H1 (cell line): ENCODE measurements at regions not wholly inside any gene's neighbourhood (a gene's known extent, or its start where the extent isn't known, plus 50 kb on each side); places are given as distances from the start of the nearest gene placed in this dataset.

ENCODE experiments used
- ASH2L ChIP-seq: fragments of 200-600, 300-600 bp; sonication (generic); IDR thresholded peaks from one replicate; pipeline ENCODE4 v1.7.1; 2017; ENCODE audit warnings: low read length
- ATF3 ChIP-seq: IDR thresholded peaks from 2 replicates; pipeline ENCODE4 v1.6.1; 2011; ENCODE audit warnings: low read depth, mild to moderate bottlenecking, low read length; ENCODE audit not compliant: insufficient read depth
- CEBPB ChIP-seq: IDR thresholded peaks from 2 replicates; pipeline ENCODE4 v1.6.1; 2012; ENCODE audit warnings: low read depth, low read length
- GTF2F1 ChIP-seq: IDR thresholded peaks from 2 replicates; pipeline ENCODE4 v1.6.1; 2012; ENCODE audit warnings: low read depth, low read length, improper control_type of control experiment, borderline replicate concordance
- JUND ChIP-seq: IDR thresholded peaks from 2 replicates; pipeline ENCODE4 v1.6.1; 2011; ENCODE audit warnings: mild to moderate bottlenecking, improper control_type of control experiment, low read length
- PHF8 ChIP-seq: fragments of 200-600 bp; sonication (generic); conservative IDR thresholded peaks from 2 replicates; pipeline ENCODE4 v1.7.1; 2012; ENCODE audit warnings: low read depth, mild to moderate bottlenecking, inconsistent platforms, low read length, moderate library complexity
- POLR2AphosphoS5 ChIP-seq: IDR thresholded peaks from 2 replicates; pipeline ENCODE4 v1.6.1; 2011; ENCODE audit warnings: low read depth, low read length
- SP4 ChIP-seq: IDR thresholded peaks from 2 replicates; pipeline ENCODE4 v1.6.1; 2012; ENCODE audit warnings: low read length, inconsistent platforms
- ZNF274 ChIP-seq: IDR thresholded peaks from 2 replicates; pipeline ENCODE4 v1.7.0; 2012; ENCODE audit warnings: low read length, borderline replicate concordance; ENCODE audit errors: extremely low read depth
- TF ChIP-seq, protein P1 (sequence below), 3 experiments: IDR thresholded peaks; 1 replicate in 2 of 3; 2 replicates in 1 of 3; pipeline versions ENCODE4 v1.5.1 to v1.6.1; 2011; ENCODE audit warnings: low read length in 3 of 3, mild to moderate bottlenecking in 3 of 3, inconsistent platforms in 2 of 3, low read depth in 1 of 3, moderate library complexity in 1 of 3; ENCODE audit not compliant: insufficient read depth in 1 of 3; ENCODE audit errors: control extremely low read depth in 1 of 3
- TF ChIP-seq, protein P2 (sequence below): IDR thresholded peaks from 2 replicates; pipeline ENCODE4 v1.6.1; 2012; ENCODE audit warnings: low read length, inconsistent platforms

- TF ChIP-seq POLR2AphosphoS5: no peak
- TF ChIP-seq PHF8: no peak
- TF ChIP-seq ZNF274: no peak
- no peak for TF ChIP-seq CEBPB
- TF ChIP-seq, protein P1, sequence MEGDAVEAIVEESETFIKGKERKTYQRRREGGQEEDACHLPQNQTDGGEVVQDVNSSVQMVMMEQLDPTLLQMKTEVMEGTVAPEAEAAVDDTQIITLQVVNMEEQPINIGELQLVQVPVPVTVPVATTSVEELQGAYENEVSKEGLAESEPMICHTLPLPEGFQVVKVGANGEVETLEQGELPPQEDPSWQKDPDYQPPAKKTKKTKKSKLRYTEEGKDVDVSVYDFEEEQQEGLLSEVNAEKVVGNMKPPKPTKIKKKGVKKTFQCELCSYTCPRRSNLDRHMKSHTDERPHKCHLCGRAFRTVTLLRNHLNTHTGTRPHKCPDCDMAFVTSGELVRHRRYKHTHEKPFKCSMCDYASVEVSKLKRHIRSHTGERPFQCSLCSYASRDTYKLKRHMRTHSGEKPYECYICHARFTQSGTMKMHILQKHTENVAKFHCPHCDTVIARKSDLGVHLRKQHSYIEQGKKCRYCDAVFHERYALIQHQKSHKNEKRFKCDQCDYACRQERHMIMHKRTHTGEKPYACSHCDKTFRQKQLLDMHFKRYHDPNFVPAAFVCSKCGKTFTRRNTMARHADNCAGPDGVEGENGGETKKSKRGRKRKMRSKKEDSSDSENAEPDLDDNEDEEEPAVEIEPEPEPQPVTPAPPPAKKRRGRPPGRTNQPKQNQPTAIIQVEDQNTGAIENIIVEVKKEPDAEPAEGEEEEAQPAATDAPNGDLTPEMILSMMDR (IDR thresholded peaks at IDR 0.05; ENCODE audit: control extremely low read depth in 1 of 3, insufficient read depth in 1 of 3, low read depth in 1 of 3, low read length in 3 of 3): no peak
- no peak for TF ChIP-seq ATF3
- TF ChIP-seq, protein P2, sequence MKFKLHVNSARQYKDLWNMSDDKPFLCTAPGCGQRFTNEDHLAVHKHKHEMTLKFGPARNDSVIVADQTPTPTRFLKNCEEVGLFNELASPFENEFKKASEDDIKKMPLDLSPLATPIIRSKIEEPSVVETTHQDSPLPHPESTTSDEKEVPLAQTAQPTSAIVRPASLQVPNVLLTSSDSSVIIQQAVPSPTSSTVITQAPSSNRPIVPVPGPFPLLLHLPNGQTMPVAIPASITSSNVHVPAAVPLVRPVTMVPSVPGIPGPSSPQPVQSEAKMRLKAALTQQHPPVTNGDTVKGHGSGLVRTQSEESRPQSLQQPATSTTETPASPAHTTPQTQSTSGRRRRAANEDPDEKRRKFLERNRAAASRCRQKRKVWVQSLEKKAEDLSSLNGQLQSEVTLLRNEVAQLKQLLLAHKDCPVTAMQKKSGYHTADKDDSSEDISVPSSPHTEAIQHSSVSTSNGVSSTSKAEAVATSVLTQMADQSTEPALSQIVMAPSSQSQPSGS: no peak
- TF ChIP-seq ASH2L: no peak
- no peak for TF ChIP-seq GTF2F1
- no peak for TF ChIP-seq SP4
- no peak for TF ChIP-seq JUND
These were observed 554.3 kb downstream of the EPHB1 start for GRCh38 chr3:135349254-135349948.
